ENCODE measurements at regions not wholly inside any gene's neighbourhood (a gene's known extent, or its start where the extent isn't known, plus 50 kb on each side); places are given as distances from the start of the nearest gene placed in this dataset.
A peak's percentile ranks its signal among the peaks of the same experiment; 100 is the strongest.

- H3K36me3 ChIP-seq, result no peaks in the 10 kb centered on the region
- 57 to 68% methylated on average over 3 of the region's 3 CpGs for WGBS, 2 donors
These were observed 237.2 kb upstream of the AKR1E2 start for GRCh38 chr10:4588824-4589223.

GRCh38 chr10:4587466-4587865 lies 238.5 kb upstream of the AKR1E2 start:
- intact Hi-C loops (cut with DNase I), result no loop called here
- FAIRE-seq (no peak), DNase-seq (no peak), ATAC-seq (no peak)
- no peak for TF ChIP-seq CTCF (IDR thresholded peaks at IDR 0.05)
- 57 to 62% methylated on average over 1 of the region's 1 CpG for WGBS, 2 donors
- Histone ChIP-seq H3K4me1 (peaks cover 0 to 4% (median 0%) of the 10 kb centered on the region in 3 donors), H3K27me3 (peaks cover 0 to 11% (median 0%) of the 10 kb centered on the region in 4 donors), H3K36me3 (no peaks in the 10 kb centered on the region), H3K9me3 (no peaks in the 10 kb centered on the region), H3K4me3 (no peak overlapping the region), H3K27ac (no peak overlapping the region)

More at GRCh38 chr10:4588824-4589223, 237.2 kb upstream of the AKR1E2 start:
- no peak for TF ChIP-seq CTCF (IDR thresholded peaks at IDR 0.05)
- H3K4me1 ChIP-seq, result peaks cover 0 to 4% (median 0%) of the 10 kb centered on the region in 3 donors
- peaks cover 0 to 11% (median 0%) of the 10 kb centered on the region in 4 donors for H3K27me3 ChIP-seq
- intact Hi-C loops (cut with DNase I), result no loop called here
- no peaks in the 10 kb centered on the region for H3K9me3 ChIP-seq
- H3K4me3 ChIP-seq, result no peak overlapping the region
- no peak for FAIRE-seq
- H3K27ac ChIP-seq, result no peak overlapping the region
- DNase-seq, result no peak
- no peak for ATAC-seq

- FAIRE-seq (no peak), DNase-seq (peak in 1 of 6 donors; percentile 5), ATAC-seq (peak in 1 of 4 donors; percentile 71)
- WGBS, 2 donors, result 48 to 55% methylated on average over 4 of the region's 4 CpGs
- Histone ChIP-seq H3K27ac (no peak overlapping the region), H3K4me3 (no peak overlapping the region), H3K9me3 (no peaks in the 10 kb centered on the region), H3K27me3 (peaks cover 0 to 11% (median 0%) of the 10 kb centered on the region in 4 donors), H3K36me3 (no peaks in the 10 kb centered on the region), H3K4me1 (peaks cover 0 to 4% (median 0%) of the 10 kb centered on the region in 3 donors)
- no peak for TF ChIP-seq CTCF (IDR thresholded peaks at IDR 0.05)
- intact Hi-C loops (cut with DNase I), result no loop called here
These were observed 239.2 kb upstream of the AKR1E2 start for GRCh38 chr10:4586776-4587175.

- H3K4me3 ChIP-seq, result no peak overlapping the region
- 58 to 63% methylated on average over 3 of the region's 3 CpGs for whole genome bisulfite sequencing, 2 donors
- no peaks in the 10 kb centered on the region for H3K36me3 ChIP-seq
- intact Hi-C loops (cut with DNase I), result no loop called here
- no peak for TF ChIP-seq CTCF (IDR thresholded peaks at IDR 0.05)
- no peaks in the 10 kb centered on the region for H3K9me3 ChIP-seq
- peaks cover 0 to 11% (median 0%) of the 10 kb centered on the region in 4 donors for H3K27me3 ChIP-seq
- H3K27ac ChIP-seq, result no peak overlapping the region
- FAIRE-seq (no peak), DNase-seq (no peak), ATAC-seq (no peak)
- H3K4me1 ChIP-seq, result peaks cover 0 to 4% (median 0%) of the 10 kb centered on the region in 3 donors
These were observed 244.1 kb upstream of the AKR1E2 start for GRCh38 chr10:4581929-4582328.

- no peaks in the 10 kb centered on the region for H3K4me1 ChIP-seq
- no peak for TF ChIP-seq CTCF (IDR thresholded peaks at IDR 0.05)
- DNase-seq (no peak), ATAC-seq (no peak), FAIRE-seq (no peak)
- H3K4me3 ChIP-seq, result no peak overlapping the region
- intact Hi-C loops (cut with DNase I), result no loop called here
- no peak overlapping the region for H3K27ac ChIP-seq
- H3K9me3 ChIP-seq, result no peaks in the 10 kb centered on the region
- WGBS, 2 donors, result 52 to 64% methylated on average over 3 of the region's 3 CpGs
- no peaks in the 10 kb centered on the region for H3K36me3 ChIP-seq
- H3K27me3 ChIP-seq, result peaks cover 0 to 9% (median 2%) of the 10 kb centered on the region in 4 donors
These were observed 246.2 kb upstream of the AKR1E2 start for GRCh38 chr10:4579844-4580243.

Data from pancreas (tissue), 10 donors.